AG10803 (cell line): ENCODE measurements at regions not wholly inside any gene's neighbourhood (a gene's known extent, or its start where the extent isn't known, plus 50 kb on each side); places are given as distances from the start of the nearest gene placed in this dataset.

Experiments used
- DNase-seq: peaks from one replicate; pipeline ENCODE4 v3.0.0; 2010; ENCODE audit warnings: low read depth
- H3K4me3 ChIP-seq: 2 replicates; pipeline ENCODE4 v1.5.1; 2011; ENCODE audit warnings: mild to moderate bottlenecking, low read length, control low read depth
- CTCF ChIP-seq: conservative IDR thresholded peaks from 2 replicates; pipeline ENCODE4 v1.5.1; 2011; ENCODE audit warnings: mild to moderate bottlenecking, low read length, control low read depth, inconsistent platforms

DNA sequence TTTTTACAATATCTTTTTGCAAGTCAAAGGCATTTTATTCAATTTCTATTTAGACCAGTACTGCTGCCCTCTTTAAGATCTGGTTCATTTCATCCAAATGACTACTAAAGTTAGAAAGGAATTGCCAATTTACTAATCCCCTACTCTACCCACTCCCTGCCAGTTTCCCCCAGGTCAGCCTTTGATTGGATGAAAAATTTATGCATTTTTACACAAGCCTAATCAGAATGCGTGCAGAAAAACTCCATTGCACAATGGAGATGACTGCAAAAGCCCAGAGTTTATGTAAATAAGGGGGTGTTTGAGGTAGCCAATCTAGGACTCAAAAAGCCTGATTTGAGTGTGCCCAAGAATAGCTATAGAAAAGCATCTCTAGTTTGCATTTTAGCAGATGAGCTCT is 310.6 kb downstream of the PABPC4L start:
- DNase-seq: no peak
- H3K4me3 ChIP-seq: no peak overlapping the region
- no peak for TF ChIP-seq CTCF

- H3K4me3 ChIP-seq: no peak overlapping the region
- no peak for DNase-seq
- TF ChIP-seq CTCF: no peak
Measured at GRCh38 chr4:133887723-133888122, 313.9 kb downstream of the PABPC4L start.

GRCh38 chr4:133869486-133869885 is 332.1 kb downstream of the PABPC4L start:
- no peak for TF ChIP-seq CTCF

DNA sequence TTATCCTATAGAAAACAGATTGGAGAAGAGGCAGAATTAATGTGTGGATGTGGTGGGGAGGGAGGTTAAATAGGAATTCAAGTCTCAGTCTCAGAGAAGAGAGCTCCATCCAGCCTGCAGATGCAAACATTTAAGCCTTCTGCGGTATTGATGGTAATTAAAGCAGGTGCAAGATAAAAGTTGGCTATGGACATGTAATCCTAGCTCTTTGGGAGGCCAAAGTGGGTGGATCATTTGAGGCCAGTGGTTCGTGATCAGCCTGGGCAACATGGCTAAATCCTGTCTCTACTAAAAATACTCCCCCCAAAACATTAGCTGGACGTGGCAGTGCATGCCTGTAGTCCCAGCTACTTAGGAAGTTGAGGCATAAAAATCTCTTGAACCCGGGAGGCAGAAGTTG is 332.7 kb downstream of the PABPC4L start:
- H3K4me3 ChIP-seq: no peak overlapping the region
- no peak for TF ChIP-seq CTCF
- DNase-seq: no peak

More at GRCh38 chr4:133869486-133869885, 332.1 kb downstream of the PABPC4L start:
- H3K4me3 ChIP-seq: no peak overlapping the region
- no peak for DNase-seq

GRCh38 chr4:133866328-133866699 is 335.3 kb downstream of the PABPC4L start:
- DNase-seq: no peak
- no peak overlapping the region for H3K4me3 ChIP-seq
- no peak for TF ChIP-seq CTCF

DNA sequence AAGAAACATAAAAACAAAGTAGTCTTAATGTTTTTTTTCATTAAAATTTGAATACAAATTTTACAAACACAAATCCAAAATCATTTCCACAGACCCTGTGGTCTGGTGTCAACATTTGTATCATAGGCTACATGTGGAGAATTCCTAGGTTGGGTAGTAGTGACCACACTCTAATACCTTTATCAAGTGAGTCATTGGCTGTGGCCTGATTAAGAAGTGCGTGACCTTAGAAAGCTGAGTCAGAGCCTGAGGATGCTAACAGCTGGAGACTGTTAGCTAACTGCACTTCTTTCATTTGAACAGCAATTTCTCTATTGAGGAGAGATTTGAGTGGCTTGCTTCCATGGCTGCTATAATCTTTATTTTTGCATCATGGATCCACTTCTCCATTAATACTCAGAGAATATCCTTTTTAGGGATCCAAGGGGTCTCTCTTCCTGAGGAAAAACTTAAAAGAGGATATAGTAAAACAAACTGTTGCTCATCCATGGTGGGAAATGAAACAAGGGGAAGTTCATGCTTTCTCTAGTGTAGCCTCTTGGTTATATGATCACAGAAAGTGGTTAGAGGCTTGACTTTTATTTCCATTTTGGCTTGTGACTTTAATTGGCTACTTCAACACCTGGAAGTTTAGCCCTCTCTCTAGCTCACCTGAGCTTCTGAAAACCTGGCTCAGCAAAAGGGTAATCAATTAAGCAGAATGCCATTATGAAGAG is 335.8 kb downstream of the PABPC4L start:
- no peak overlapping the region for H3K4me3 ChIP-seq
- DNase-seq: peak; percentile 71

More for the DNA sequence above, 335.8 kb downstream of the PABPC4L start:
- no peak for TF ChIP-seq CTCF
